HG03159 (cell line): ENCODE measurements at regions not wholly inside any gene's neighbourhood (a gene's known extent, or its start where the extent isn't known, plus 50 kb on each side); places are given as distances from the start of the nearest gene placed in this dataset.

Experiments used
- ATAC-seq: cut with Tn5 transposase; IDR thresholded peaks from one replicate; pipeline ENCODE4 v1.9.1; 2021; ENCODE audit warnings: mild to moderate bottlenecking, moderate library complexity; ENCODE audit not compliant: unreplicated experiment

DNA sequence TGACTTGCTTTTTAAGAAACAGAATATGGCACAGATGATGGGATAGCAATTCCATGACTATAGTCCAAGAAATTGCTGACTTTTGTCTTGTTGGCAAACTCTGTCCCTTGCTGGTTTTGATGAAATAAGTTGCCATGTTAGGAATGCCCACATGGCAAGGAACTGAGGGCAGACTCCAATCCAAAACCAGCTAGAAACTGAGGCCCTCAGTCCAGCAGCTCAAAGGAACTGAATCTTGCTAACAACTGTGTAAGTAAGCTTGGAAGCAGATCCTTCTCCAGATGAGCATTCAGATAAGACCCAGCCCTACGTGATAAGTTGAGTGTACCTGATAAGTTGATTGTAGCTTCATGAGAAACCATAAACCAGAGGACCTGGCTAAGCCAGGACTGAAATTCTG, 64.3 kb upstream of the BMPER start:
- no peak for ATAC-seq

DNA sequence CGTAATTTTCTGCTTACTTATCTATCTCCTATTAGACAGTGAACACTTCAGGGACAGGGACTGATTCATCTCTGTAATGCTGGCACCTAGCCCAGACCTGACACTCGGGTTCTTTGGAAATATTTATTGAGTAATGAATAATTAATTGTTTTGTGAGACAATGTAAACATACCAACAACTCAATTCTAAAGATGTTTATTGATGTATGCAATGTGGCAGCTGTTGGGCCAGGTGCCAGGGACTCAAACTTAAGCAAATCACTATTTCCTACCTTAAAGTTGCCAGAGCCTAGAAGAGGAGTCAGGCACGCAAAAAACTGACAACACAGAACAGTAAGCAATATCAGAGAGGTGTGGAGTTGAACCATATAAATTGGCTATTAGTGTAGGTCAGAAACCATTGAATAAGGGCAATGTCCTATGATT, 63.6 kb upstream of the BMPER start:
- no peak for ATAC-seq

DNA sequence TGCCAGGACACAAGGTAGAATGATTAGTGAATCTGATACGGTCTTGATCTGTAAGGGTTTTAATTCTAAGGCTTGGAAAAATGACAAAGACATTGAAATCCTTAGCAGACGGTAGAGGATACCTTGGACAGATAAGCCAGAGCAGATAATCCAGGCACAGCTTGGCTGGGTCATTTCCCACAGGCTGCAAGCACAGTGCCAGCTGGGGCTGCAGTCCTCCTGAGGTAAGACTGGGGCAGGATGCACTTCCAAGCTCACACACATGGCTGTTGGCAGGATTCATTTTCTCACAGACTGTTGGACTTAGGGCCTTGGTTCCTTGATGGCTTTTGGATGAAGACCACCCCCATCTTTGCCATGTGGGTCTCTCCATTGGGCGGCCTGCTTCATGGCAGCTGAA, 63.2 kb upstream of the BMPER start:
- no peak for ATAC-seq

DNA sequence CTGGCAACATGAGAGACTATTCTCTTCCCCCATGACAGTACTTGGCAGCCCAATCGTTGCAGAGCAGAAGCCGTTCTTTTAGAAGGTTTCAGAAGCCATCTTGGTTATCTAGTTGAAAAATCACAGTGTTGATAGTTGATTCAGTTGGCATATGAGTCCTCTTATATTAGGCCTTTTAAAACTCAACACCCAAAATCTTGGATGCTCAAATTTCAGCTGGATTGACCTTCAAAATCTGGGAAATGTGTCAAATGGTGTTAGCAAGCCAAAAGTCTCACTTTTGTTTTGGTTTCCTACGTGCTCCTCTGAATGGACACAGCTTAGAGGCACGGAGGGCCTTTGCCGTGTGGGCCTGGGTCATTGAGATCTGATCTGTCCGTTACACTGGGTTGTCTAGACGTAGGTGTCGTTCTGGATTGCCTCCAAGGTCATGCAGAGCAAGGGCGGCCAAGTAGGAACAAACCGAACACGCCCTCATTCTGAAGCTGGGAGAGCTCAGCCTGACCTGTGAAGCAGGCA, 59.3 kb upstream of the BMPER start:
- no peak for ATAC-seq

DNA sequence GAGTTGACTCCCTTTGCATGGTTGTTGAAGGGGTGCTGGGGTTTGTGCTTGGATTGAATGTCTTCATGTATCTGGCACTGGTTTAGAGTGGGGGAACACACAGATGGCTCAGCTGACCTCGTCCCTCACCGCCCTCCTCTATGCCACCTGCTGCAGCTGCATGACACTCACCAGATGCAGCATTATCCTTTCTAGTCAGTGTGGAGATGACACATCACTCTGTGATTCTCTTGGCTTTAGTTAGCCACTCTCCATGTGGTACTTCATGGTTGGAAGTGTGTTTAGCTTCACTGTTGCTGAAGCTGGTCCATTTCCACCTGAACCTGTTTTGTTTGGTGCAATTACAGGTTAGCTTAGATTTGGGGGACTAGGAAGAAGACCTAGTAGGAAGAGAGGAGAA, 56.3 kb upstream of the BMPER start:
- ATAC-seq = no peak

DNA sequence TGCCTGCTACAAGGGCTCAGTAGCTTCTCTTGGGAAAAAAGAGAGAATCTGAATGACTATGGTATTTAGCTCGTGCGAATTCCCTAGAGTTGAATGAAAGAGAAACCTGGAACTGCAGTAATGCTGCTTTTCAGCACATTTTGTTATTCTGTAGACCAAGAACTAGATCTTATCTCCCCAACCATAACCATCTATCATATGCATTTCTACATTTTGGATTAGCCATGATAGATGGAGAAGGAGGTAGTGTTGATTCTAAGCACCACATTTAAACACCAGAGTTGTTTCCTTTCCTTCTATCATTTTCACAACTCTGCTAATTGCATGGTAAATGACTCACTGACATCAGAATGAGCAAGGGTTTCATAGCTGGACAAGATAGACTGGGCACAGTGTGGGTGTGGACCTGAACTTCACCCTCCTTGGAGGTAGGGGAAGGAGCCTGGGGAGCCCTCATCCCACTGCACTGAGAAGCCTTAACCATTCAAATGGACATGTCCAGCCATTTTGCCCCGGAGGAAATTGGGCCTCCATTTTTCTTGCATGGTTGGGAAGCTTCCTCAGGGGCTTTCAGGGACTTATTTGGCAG, 55.3 kb upstream of the BMPER start:
- ATAC-seq = no peak

DNA sequence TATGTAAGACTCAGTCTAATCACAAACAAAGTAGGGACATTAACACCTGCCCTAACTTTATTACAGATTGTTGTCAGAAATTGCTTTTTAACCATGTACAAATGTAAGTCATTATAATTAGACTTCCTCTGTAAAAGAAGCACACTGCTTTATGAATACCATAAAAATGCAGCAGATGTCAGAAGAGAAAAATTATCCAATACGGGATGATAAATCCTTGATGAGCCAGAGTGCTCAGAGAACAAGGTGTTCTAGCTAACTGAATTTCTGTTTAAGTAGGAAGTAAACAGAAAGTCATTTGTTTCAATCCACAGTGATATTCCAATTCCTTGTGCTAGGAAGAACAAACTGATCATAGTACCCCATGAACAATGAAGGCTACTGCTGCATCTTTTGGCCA, 54.6 kb upstream of the BMPER start:
- ATAC-seq = no peak

DNA sequence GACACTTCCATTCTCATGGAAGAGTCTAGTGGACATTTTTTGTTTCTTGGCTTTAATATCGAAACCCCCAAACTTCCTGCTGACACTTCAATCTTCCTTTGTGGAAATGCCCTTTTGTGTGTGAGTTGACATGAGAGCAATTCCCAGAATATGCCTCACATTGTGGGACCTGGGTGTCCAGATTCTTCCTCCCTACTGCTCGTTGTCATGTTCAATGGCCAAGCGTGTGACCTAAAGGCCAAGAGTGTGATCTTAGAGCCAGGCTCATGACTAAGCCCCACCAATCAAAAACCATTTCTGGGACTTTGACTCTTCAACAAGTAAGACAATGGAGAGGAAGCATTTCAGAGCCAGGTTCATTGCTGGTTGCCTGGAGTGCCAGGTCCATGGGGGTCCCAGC, 52.5 kb upstream of the BMPER start:
- ATAC-seq = no peak

DNA sequence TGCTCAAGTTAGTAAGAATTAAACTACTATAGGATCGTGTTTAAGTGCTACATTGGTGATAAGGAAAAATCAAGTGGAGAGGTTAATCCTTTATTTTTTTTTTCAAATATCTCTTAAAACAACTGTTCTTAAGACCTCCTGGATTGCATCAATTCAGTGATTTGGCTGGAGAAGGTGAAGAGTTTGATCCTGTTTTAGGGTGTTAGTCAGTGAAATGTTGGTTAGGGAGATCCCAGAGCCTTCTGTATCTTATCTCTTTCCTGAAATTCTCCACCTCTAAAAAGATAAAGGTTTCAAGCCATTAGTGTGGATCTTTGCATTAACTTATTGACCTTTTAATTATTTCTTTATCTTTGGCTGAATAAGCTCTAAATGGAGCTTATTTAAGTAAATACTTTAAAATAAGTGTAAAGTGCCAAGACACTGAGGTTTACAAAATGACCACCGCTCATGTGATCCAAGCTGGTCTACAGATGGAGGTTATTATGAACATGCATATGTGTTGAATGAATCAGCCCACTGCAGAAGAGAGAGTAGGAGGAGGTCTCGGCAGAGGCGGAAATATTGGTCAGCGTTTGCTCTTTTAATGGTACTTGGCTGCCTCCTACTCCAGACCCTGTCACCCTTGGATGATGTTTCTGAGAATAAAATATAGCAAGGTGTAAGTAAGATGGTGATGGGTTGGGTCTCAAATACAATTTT, 51.8 kb upstream of the BMPER start:
- ATAC-seq = no peak

DNA sequence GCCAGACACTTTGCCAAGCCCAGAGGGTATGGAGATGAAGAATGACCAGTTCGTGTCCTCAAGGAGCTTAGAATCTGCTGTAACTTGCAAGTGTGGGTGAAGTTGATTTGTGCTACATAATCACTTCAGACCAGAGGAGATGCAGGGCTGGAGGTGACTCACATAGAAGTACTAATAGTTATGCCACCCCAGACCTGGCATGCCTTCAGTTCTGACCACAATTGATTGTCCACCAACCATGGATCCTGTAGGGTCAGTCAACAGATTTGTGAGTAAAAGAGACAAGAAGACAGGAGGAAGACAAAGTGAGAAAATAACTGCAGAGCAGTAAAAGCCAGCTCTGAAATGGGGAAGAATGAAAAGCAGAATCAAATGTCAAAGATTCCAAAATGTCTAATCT, 51.2 kb upstream of the BMPER start:
- ATAC-seq = no peak

DNA sequence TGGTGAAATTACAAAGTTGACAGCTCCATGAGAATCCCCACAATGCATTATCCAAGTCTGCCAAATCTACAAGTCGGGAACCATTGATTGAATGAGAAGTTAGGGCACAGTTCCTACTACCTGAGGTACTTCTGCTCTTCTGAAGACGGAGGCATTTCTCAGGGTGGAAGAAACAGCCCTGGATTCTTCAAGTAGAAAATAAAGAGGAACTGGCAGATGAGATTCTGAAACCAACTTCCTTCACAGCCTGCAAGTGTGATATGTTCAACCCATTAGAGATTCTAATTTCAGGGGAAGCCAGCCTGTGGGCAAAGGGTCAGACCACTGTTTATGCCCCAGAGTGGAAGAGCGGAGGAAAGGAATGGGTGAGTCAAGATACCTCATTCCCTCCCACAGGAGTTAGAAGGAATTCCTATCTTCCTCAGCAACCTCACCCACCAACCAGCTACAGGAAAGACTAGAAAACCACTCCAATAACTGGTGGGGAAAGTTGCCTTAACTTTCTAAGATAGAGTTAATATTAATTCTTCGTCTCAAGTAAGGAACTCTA, 50.5 kb upstream of the BMPER start:
- no peak for ATAC-seq
